ENCODE measurements at regions not wholly inside any gene's neighbourhood (a gene's known extent, or its start where the extent isn't known, plus 50 kb on each side); places are given as distances from the start of the nearest gene placed in this dataset.

DNA sequence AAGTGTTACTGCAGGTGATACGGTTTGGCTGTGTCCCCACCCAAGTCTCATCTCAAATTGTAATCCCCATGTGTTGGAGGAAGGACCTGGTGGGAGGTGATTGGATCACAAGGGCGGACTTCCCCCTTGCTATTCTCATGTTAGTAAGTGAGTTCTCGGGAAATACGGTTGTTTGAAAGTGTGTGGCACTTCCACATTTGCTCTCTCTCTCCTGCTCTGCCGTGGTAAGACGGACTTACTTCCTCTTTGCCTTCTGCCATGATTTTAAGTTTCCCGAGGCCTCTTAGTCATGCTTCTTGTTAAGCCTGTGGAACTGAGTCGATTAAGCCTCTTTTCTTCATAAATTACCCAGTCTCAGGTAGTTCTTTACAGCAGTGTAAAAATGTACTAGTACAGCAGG is 65.2 kb upstream of the SLC7A11 start:
- ATAC-seq = no peak
- DNase-seq (ENCODE audit: low spot score) = no peak
- intact Hi-C loops (cut with DNase I) = no loop called here

DNA sequence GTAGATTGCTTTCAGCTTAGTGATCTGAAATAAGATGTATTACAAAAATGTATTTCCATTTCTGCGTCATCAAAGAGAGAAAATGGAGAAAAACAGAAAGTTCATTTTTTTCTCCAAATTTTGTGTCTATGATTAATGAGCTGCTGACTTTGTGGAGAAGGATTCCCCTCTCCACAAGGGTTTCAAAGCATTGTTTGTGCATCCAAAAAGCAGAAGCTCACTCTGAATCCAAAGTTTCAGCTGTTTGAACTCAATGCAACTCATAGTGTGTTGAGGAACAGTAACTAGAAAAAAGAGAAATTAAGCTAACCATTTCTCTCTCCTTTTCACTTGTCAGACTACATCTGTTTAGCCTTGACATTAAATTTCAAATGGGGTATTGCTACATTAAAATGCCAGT is 62.9 kb upstream of the SLC7A11 start:
- intact Hi-C loops (cut with DNase I) = no loop called here
- no peak for ATAC-seq
- DNase-seq (ENCODE audit: low spot score) = no peak

DNA sequence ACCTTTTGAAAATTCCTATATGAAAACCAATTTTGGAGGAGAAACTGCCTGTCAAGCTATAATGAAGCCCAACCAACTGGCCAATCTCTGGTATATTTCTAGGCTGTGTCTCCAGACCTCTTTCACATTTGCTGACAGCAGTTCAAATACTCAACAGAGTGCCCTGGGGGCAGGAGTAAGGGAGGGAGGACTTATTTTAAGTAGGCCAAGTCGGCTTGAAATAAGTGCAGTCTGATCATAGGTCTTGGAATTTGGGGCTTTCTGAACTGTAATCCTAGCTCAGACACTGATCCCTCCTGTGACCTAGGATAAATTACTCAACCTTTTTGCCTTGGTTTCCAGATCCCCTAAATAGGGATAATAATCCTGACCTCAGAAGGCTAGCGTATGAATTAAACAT is 59.4 kb upstream of the SLC7A11 start:
- DNase-seq (ENCODE audit: low spot score) = no peak
- intact Hi-C loops (cut with DNase I) = no loop called here
- no peak for ATAC-seq

DNA sequence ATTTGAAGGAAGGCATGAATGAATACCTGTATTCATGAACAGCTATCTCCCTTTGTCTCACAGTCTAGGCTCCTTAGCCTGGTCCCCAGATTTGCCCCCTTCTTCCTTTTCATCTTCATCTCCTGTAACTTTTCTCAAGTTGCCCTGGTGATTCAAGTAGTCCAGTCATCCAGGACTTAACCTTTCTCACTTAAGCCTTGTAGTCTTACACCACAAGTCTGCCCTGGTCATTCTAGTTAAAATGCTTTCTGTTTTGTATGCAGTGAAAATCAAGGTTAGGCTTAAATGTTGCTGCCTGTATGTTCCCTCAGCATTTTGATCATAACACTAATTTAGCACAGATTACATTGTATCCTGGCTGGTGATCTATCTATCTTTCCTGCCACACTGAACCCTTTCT is 58.5 kb upstream of the SLC7A11 start:
- no peak for ATAC-seq
- intact Hi-C loops (cut with DNase I) = no loop called here
- DNase-seq (ENCODE audit: low spot score) = no peak

DNA sequence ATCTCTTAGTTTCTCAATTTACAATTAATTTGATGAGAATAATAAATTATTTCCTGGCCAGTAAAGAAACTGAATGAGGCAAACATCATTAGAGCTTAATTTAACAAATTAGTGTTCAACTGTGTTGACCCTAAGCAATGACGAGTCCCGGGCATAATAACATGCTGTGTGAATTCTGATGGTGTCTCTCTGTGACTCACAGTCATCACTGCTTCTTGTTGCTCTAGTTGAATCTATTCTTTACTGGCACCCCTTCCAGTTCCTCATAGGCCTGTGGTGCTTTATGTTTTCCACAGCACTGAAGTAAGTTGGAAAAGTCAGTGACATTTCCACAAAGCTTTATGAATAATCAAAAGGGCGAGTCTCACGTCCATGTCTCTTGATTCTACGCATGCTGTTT is 57.7 kb upstream of the SLC7A11 start:
- DNase-seq (ENCODE audit: low spot score) (no peak), ATAC-seq (no peak)
- intact Hi-C loops (cut with DNase I) = no loop called here

DNA sequence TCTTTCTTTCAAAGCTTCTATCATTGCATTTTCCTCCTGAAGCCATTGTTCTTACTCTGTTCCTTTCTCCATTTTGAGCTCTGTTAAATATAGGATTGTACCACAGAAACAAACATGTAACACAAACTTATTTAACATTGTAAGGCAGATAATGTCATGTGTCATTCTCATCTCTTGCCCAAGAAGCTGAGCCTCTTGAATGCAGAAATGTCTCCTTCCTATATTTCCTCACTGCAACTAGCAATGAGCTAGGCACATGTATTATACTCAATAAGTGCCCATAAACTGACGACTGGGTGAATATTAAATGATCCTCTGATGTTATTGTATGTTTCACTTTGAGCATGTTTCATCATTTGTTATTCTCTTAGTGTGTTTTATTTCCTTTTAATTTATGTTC is 56.7 kb upstream of the SLC7A11 start:
- intact Hi-C loops (cut with DNase I) = no loop called here
- no peak for ATAC-seq
- DNase-seq (ENCODE audit: low spot score) = no peak

DNA sequence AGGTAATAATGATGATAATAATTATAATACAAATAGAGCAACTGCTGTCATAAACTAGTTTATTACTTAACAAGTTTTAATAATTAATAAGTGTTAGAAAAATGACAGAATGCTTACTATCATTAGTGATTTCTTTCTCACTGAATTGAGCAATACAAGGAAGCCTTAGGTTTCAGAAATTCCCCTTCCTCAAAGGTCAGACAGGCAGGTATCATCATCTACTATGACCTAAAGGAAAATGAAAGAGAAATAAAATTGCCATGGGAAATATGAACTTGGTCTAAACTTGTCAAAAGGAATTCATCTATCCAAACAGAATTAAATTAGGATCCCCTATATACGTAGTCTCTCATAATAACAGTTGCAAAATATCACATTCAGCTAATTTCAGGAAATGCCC is 56.3 kb upstream of the SLC7A11 start:
- intact Hi-C loops (cut with DNase I) = no loop called here
- no peak for ATAC-seq
- DNase-seq (ENCODE audit: low spot score) = no peak

DNA sequence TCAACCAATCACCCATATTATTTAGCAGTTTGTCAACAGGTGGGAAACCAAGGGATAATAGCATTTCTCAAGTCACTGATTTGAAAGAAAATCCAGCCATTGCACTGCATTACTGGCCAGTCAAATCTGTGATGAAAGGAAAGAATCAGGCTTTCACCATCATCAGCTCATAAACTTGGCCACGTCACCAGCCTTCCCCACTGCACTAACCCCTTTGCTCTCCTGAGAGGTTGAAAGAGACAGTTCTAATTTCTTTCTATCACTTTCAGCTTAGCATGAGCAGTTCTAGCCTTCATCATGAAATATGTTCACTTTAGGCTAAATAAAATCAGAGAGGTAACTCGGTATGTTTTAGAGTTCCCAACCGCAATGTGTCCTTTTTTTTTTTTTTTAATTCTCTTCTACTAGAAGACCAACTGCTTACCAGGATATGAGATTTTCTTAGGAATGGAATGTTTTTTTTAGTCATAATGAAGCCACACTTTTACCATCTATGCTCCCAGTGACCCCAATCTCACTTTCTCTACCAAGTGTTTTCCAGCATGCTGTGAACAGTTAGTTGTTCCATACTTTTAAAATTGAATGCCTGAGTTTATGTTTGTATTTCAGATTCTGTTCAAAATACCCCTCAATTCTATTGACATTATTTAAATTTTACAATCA is 55.7 kb upstream of the SLC7A11 start:
- ATAC-seq (no peak), DNase-seq (ENCODE audit: low spot score) (no peak)
- intact Hi-C loops (cut with DNase I) = no loop called here

DNA sequence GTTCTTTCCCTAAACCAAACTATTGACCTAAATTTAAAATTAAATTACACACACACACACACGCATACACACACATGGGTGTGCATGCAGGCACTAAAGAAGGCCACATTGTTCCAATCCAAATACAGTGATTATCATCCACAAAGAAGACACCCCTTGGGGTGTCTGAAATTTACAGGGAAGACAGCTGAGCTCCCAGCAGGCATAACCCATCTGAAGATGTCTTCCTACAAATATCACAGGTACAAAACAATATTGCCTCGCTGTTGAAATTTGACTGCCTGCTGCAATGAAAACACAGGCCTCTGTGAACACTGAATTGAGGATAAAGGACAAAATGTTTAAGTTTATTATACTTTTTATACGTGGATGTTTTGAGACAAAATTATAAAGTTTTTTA is 50.2 kb upstream of the SLC7A11 start:
- DNase-seq (ENCODE audit: low spot score) (no peak), ATAC-seq (no peak)
- intact Hi-C loops (cut with DNase I) = no loop called here
